Right forelimb (tissue), 1 donor: ENCODE measurements at regions not wholly inside any gene's neighbourhood (a gene's known extent, or its start where the extent isn't known, plus 50 kb on each side); places are given as distances from the start of the nearest gene placed in this dataset.
"Not testable (repeated sequence)": the region's sequence is repeated elsewhere in the genome, so short reads cannot be mapped to it uniquely, and the experiment has no call there.

ENCODE experiments used
- DNase-seq: peaks from one replicate; pipeline ENCODE4 v3.0.0-alpha.2; 2018

DNA sequence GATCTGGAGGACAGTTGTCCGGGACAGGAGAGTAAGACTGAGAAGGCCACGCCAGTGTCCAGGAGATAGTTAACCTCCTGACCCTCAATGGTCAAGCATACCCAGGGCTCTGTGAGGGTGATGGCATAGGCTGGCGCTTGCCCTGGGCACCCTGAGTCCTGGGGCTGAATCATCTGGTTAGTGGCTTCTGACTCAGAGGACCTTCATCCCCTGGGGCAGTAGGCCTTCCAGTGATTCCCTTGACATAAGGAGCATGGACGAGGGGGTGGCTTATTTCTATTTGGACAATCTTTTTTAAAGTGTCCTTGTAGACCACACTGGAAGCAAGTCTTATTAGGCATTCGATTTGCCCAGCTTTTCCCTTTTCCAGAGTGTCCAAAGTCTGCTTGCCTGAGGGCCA, 108.4 kb upstream of the SHISA3 start:
- DNase-seq, result not testable (repeated sequence)

DNA sequence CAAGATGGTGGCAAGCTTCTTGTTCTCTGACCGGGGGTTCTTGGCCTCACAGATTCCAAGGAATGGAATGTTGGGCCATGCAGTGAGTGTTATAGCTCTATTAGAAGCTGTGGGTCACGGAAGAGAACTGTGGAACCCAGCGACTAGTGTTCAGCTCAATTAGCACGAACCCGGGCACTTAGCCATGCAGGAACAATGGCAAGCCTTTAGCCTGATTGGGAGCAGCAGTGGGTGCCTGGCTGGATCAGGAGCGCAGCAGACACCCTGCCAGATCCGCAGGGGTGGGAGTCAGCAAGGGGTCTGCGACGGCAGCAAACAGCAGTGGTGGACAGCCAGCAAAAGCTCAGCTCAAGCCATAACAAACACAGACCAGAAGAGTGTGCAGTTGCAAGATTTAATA, 105.1 kb upstream of the SHISA3 start:
- not testable (repeated sequence) for DNase-seq

- no peak for DNase-seq
Measured at GRCh38 chr4:42293967-42294813, 103.1 kb upstream of the SHISA3 start.

DNA sequence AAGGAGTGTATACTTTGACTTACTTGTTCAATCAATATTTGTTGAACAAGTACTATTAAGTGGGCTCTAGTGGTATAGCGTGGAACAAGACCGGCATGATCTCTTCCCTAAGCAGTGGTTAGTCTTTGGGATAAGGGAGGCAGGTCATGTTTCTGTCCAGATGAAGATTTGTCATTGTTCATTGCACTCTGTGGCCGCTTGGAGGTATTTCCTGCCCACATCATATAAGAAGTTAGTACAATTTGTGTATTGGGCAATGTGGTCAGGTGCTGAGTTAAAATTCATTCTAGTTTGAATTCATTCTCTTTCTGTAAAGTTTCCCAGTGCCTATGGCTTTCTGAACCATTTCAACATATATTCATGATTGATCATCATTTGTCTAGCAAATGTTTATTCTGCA, 101.1 kb upstream of the SHISA3 start:
- no peak for DNase-seq

GRCh38 chr4:42302348-42302747, 94.9 kb upstream of the SHISA3 start:
- DNase-seq, result no peak

- no peak for DNase-seq
Measured at GRCh38 chr4:42306221-42307109, 90.8 kb upstream of the SHISA3 start.

DNA sequence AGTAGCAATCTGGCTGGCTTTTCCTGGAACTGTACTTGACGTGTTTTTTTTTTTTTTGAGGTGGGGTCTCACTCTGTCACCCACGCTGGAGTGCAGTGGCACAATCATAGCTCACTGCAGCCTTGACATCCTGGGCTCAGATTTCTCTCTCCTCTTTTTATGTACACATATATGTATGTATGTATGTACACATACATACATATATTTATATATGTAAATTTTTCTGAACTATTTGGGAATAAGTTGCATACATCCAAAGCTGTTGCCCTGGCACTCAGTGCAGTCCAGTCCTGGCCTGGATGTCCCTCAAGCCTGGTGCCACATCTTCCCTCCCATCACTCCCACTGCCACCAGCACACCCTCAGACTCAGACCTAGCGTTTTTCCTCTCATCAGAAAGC, 89.0 kb upstream of the SHISA3 start:
- DNase-seq, result no peak

GRCh38 chr4:42309361-42310260, 87.7 kb upstream of the SHISA3 start:
- no peak for DNase-seq

- no peak for DNase-seq
Measured at GRCh38 chr4:42310358-42310757, 86.9 kb upstream of the SHISA3 start.

- DNase-seq, result no peak
Measured at GRCh38 chr4:42310806-42311205, 86.5 kb upstream of the SHISA3 start.

GRCh38 chr4:42311591-42311990, 85.7 kb upstream of the SHISA3 start:
- no peak for DNase-seq

DNA sequence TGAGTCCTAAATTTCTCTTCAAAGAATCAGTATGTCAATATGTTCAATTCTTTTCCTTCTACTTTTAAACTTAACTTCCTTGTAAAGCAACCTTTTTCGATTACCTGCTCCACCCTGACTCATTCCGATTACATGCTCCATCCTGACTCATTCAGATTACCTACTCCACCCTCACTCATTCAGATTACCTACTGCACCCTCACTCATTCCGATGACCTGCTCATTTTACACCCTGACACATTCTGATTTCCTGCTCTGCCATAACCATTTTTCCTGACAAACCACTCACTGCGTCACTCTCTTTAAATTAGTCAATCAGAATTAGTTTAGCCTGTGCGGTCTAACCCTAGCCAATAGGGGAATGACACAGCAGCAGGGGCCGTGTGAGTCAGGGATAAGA, 83.9 kb upstream of the SHISA3 start:
- DNase-seq, result not testable (repeated sequence)

- DNase-seq, result no peak
Measured at GRCh38 chr4:42313872-42314271, 83.4 kb upstream of the SHISA3 start.

- no peak for DNase-seq
Measured at GRCh38 chr4:42315231-42315630, 82.1 kb upstream of the SHISA3 start.

DNA sequence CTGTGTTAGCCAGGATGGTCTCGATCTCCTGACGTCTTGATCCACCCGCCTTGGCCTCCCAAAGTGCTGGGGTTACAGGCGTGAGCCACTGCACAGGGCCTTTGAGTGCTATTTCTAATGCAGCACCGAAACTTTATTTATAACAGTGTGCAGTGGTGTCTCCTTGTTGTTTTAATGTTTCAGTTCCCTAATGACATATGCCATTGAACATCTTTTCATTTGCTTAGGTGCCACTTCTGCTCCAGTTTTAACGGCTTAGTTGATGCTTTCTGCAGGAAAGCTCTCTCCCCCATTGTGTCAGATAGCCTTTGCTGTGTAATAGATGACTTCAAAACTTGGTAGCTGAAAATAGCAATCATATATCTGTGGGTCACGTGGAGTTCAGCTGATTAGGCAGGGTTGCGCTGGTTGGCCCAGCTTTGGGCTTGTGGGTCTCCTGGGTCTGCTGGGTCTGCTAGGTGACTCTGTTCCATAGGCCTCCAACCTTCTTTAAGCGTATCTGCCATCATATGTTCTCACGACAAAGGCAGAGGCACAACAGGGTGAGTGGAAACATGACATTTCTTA, 76.4 kb upstream of the SHISA3 start:
- DNase-seq, result no peak

- no peak for DNase-seq
Measured at GRCh38 chr4:42326040-42326439, 71.2 kb upstream of the SHISA3 start.

- no peak for DNase-seq
Measured at GRCh38 chr4:42326524-42326923, 70.8 kb upstream of the SHISA3 start.

DNA sequence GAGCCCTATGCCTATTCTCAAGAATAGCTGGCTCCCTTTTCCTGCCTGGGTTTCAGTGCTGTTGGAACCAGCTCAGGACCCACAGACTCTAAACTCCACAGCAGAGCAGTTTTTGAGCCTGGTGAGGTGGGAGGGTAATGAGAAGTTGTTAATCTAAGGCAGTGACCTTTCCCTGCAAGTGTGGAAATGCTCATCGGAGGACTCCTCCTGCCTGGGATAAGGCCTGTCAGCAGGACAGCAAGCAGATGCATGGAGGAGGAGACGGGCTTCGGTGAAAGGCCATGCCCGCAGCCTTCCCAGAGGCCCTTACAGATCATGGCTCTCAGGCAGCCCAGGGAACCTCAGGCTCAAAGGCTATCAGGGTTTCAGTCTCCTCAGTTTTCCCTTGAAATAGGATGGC, 70.0 kb upstream of the SHISA3 start:
- no peak for DNase-seq

DNA sequence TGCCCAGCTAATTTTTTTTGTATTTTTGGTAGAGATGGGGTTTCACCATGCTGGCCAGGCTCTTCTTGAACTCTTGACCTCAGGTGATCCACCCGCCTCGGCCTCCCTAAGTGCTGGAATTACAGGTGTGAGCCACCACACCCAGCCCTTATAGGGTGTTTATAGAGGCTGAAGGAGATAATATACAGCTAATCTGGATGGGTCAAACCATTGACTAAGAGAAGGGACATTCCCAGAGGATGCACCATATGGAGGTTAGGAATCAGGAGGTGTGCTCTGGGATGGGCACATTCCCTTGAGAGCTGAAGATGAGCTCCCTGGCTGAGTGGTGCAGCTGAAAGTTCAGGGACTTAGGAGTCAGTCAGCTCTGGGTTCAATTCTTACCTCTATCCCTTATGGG, 68.3 kb upstream of the SHISA3 start:
- DNase-seq, result no peak

GRCh38 chr4:42329421-42329820, 67.9 kb upstream of the SHISA3 start:
- no peak for DNase-seq

DNA sequence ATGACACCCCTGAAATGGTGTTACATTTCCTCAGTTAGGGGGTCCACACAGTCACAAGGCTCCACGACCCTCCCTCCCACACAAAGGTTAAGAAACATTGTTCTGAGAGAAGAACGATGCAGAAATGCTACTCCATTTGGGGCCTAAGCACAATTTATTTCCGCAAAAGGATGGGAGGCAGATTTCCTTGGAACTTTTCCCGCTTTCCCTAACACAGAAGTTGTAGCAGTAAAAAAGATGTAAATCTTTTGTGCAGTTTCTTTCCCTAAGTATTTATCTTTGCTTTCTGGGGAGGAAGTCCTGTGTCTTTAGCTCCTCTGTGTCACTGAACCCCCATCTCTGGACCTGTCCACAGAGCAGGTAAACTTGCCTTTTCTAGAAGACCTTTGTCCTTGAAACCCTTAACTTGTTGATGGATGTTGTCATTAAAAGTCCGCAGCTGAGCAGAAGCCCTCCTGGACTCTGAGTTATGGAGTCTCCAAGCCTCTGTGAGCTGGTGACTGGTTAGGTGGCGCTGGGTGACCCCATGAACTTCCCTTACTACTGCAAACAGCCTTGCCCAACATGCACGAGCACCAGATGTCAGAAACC, 67.2 kb upstream of the SHISA3 start:
- no peak for DNase-seq

GRCh38 chr4:42331040-42331439, 66.2 kb upstream of the SHISA3 start:
- no peak for DNase-seq
